ENCODE measurements at regions not wholly inside any gene's neighbourhood (a gene's known extent, or its start where the extent isn't known, plus 50 kb on each side); places are given as distances from the start of the nearest gene placed in this dataset.

GRCh38 chr2:106685180-106685897 is 198.2 kb downstream of the CD8B2 start:
- no peaks in the 10 kb centered on the region for H3K4me1 ChIP-seq (ENCODE audit: control insufficient read depth, insufficient read depth, low read length)
- H3K36me3 ChIP-seq (ENCODE audit: control insufficient read depth, insufficient read depth, low read length) = no peaks in the 10 kb centered on the region
- no peak overlapping the region for H3K4me3 ChIP-seq (ENCODE audit: low read depth, low read length)
- H3K9me3 ChIP-seq (ENCODE audit: control insufficient read depth, insufficient read depth, low read depth, low read length) = 0 out of 2 replicates have a peak, but pooled peaks cover 5% of the 10 kb centered on the region
- H3K27me3 ChIP-seq (ENCODE audit: control insufficient read depth, insufficient read depth, low read length) = no peaks in the 10 kb centered on the region
- no peak overlapping the region for H3K9ac ChIP-seq (ENCODE audit: low read length)
- no peak overlapping the region for H3K27ac ChIP-seq (ENCODE audit: low read depth, low read length)

- no peaks in the 10 kb centered on the region for H3K27me3 ChIP-seq (ENCODE audit: control insufficient read depth, insufficient read depth, low read length)
- H3K36me3 ChIP-seq (ENCODE audit: control insufficient read depth, insufficient read depth, low read length) = no peaks in the 10 kb centered on the region
- 0 out of 2 replicates have a peak, but pooled peaks cover 5% of the 10 kb centered on the region for H3K9me3 ChIP-seq (ENCODE audit: control insufficient read depth, insufficient read depth, low read depth, low read length)
- no peak overlapping the region for H3K4me3 ChIP-seq (ENCODE audit: low read depth, low read length)
- H3K27ac ChIP-seq (ENCODE audit: low read depth, low read length) = no peak overlapping the region
- H3K9ac ChIP-seq (ENCODE audit: low read length) = no peak overlapping the region
- no peaks in the 10 kb centered on the region for H3K4me1 ChIP-seq (ENCODE audit: control insufficient read depth, insufficient read depth, low read length)
Observed at GRCh38 chr2:106686814-106687213, 199.2 kb downstream of the ST6GAL2 start.

GRCh38 chr2:106694964-106695470 is 190.9 kb downstream of the ST6GAL2 start:
- no peak overlapping the region for H3K9ac ChIP-seq (ENCODE audit: low read length)
- no peak overlapping the region for H3K27ac ChIP-seq (ENCODE audit: low read depth, low read length)
- H3K9me3 ChIP-seq (ENCODE audit: control insufficient read depth, insufficient read depth, low read depth, low read length) = no peaks in the 10 kb centered on the region
- H3K4me3 ChIP-seq (ENCODE audit: low read depth, low read length) = no peak overlapping the region
- no peaks in the 10 kb centered on the region for H3K27me3 ChIP-seq (ENCODE audit: control insufficient read depth, insufficient read depth, low read length)
- H3K36me3 ChIP-seq (ENCODE audit: control insufficient read depth, insufficient read depth, low read length) = no peaks in the 10 kb centered on the region
- H3K4me1 ChIP-seq (ENCODE audit: control insufficient read depth, insufficient read depth, low read length) = no peaks in the 10 kb centered on the region

- Histone ChIP-seq H3K4me3 (ENCODE audit: low read depth, low read length) (no peak overlapping the region), H3K4me1 (ENCODE audit: control insufficient read depth, insufficient read depth, low read length) (no peaks in the 10 kb centered on the region), H3K36me3 (ENCODE audit: control insufficient read depth, insufficient read depth, low read length) (no peaks in the 10 kb centered on the region), H3K9me3 (ENCODE audit: control insufficient read depth, insufficient read depth, low read depth, low read length) (no peaks in the 10 kb centered on the region), H3K27me3 (ENCODE audit: control insufficient read depth, insufficient read depth, low read length) (no peaks in the 10 kb centered on the region), H3K9ac (ENCODE audit: low read length) (no peak overlapping the region), H3K27ac (ENCODE audit: low read depth, low read length) (no peak overlapping the region)
Observed at GRCh38 chr2:106695919-106696318, 190.0 kb downstream of the ST6GAL2 start.

- Histone ChIP-seq H3K27ac (ENCODE audit: low read depth, low read length) (no peak overlapping the region), H3K4me3 (ENCODE audit: low read depth, low read length) (no peak overlapping the region), H3K36me3 (ENCODE audit: control insufficient read depth, insufficient read depth, low read length) (no peaks in the 10 kb centered on the region), H3K4me1 (ENCODE audit: control insufficient read depth, insufficient read depth, low read length) (no peaks in the 10 kb centered on the region), H3K9ac (ENCODE audit: low read length) (no peak overlapping the region), H3K27me3 (ENCODE audit: control insufficient read depth, insufficient read depth, low read length) (no peaks in the 10 kb centered on the region), H3K9me3 (ENCODE audit: control insufficient read depth, insufficient read depth, low read depth, low read length) (no peaks in the 10 kb centered on the region)
Observed at GRCh38 chr2:106700616-106701015, 185.4 kb downstream of the ST6GAL2 start.

- Histone ChIP-seq H3K4me3 (ENCODE audit: low read depth, low read length) (no peak overlapping the region), H3K27ac (ENCODE audit: low read depth, low read length) (no peak overlapping the region), H3K27me3 (ENCODE audit: control insufficient read depth, insufficient read depth, low read length) (no peaks in the 10 kb centered on the region), H3K4me1 (ENCODE audit: control insufficient read depth, insufficient read depth, low read length) (no peaks in the 10 kb centered on the region), H3K9ac (ENCODE audit: low read length) (no peak overlapping the region), H3K36me3 (ENCODE audit: control insufficient read depth, insufficient read depth, low read length) (no peaks in the 10 kb centered on the region), H3K9me3 (ENCODE audit: control insufficient read depth, insufficient read depth, low read depth, low read length) (no peaks in the 10 kb centered on the region)
Observed at GRCh38 chr2:106701203-106702022, 184.6 kb downstream of the ST6GAL2 start.

- no peak overlapping the region for H3K9ac ChIP-seq (ENCODE audit: low read length)
- no peak overlapping the region for H3K27ac ChIP-seq (ENCODE audit: low read depth, low read length)
- H3K27me3 ChIP-seq (ENCODE audit: control insufficient read depth, insufficient read depth, low read length) = no peaks in the 10 kb centered on the region
- no peaks in the 10 kb centered on the region for H3K9me3 ChIP-seq (ENCODE audit: control insufficient read depth, insufficient read depth, low read depth, low read length)
- no peaks in the 10 kb centered on the region for H3K4me1 ChIP-seq (ENCODE audit: control insufficient read depth, insufficient read depth, low read length)
- H3K36me3 ChIP-seq (ENCODE audit: control insufficient read depth, insufficient read depth, low read length) = no peaks in the 10 kb centered on the region
- H3K4me3 ChIP-seq (ENCODE audit: low read depth, low read length) = no peak overlapping the region
Observed at GRCh38 chr2:106703161-106703560, 182.8 kb downstream of the ST6GAL2 start.

GRCh38 chr2:106704798-106705197 is 181.2 kb downstream of the ST6GAL2 start:
- no peak overlapping the region for H3K27ac ChIP-seq (ENCODE audit: low read depth, low read length)
- H3K4me1 ChIP-seq (ENCODE audit: control insufficient read depth, insufficient read depth, low read length) = no peaks in the 10 kb centered on the region
- H3K36me3 ChIP-seq (ENCODE audit: control insufficient read depth, insufficient read depth, low read length) = no peaks in the 10 kb centered on the region
- no peak overlapping the region for H3K4me3 ChIP-seq (ENCODE audit: low read depth, low read length)
- no peaks in the 10 kb centered on the region for H3K9me3 ChIP-seq (ENCODE audit: control insufficient read depth, insufficient read depth, low read depth, low read length)
- no peak overlapping the region for H3K9ac ChIP-seq (ENCODE audit: low read length)
- H3K27me3 ChIP-seq (ENCODE audit: control insufficient read depth, insufficient read depth, low read length) = no peaks in the 10 kb centered on the region

- Histone ChIP-seq H3K27ac (ENCODE audit: low read depth, low read length) (no peak overlapping the region), H3K27me3 (ENCODE audit: control insufficient read depth, insufficient read depth, low read length) (no peaks in the 10 kb centered on the region), H3K4me1 (ENCODE audit: control insufficient read depth, insufficient read depth, low read length) (no peaks in the 10 kb centered on the region), H3K36me3 (ENCODE audit: control insufficient read depth, insufficient read depth, low read length) (no peaks in the 10 kb centered on the region), H3K9ac (ENCODE audit: low read length) (no peak overlapping the region), H3K4me3 (ENCODE audit: low read depth, low read length) (no peak overlapping the region), H3K9me3 (ENCODE audit: control insufficient read depth, insufficient read depth, low read depth, low read length) (peaks cover 2% of the 10 kb centered on the region; the same call in 1 of the 2 replicates)
Observed at GRCh38 chr2:106705877-106706276, 180.1 kb downstream of the ST6GAL2 start.

GRCh38 chr2:106706283-106706682 is 179.7 kb downstream of the ST6GAL2 start:
- Histone ChIP-seq H3K27me3 (ENCODE audit: control insufficient read depth, insufficient read depth, low read length) (no peaks in the 10 kb centered on the region), H3K9ac (ENCODE audit: low read length) (no peak overlapping the region), H3K4me1 (ENCODE audit: control insufficient read depth, insufficient read depth, low read length) (no peaks in the 10 kb centered on the region), H3K9me3 (ENCODE audit: control insufficient read depth, insufficient read depth, low read depth, low read length) (peaks cover 6% of the 10 kb centered on the region; the same call in 1 of the 2 replicates), H3K36me3 (ENCODE audit: control insufficient read depth, insufficient read depth, low read length) (no peaks in the 10 kb centered on the region), H3K4me3 (ENCODE audit: low read depth, low read length) (no peak overlapping the region), H3K27ac (ENCODE audit: low read depth, low read length) (no peak overlapping the region)

GRCh38 chr2:106708209-106708608 is 177.8 kb downstream of the ST6GAL2 start:
- Histone ChIP-seq H3K27ac (ENCODE audit: low read depth, low read length) (no peak overlapping the region), H3K27me3 (ENCODE audit: control insufficient read depth, insufficient read depth, low read length) (no peaks in the 10 kb centered on the region), H3K4me3 (ENCODE audit: low read depth, low read length) (no peak overlapping the region), H3K36me3 (ENCODE audit: control insufficient read depth, insufficient read depth, low read length) (no peaks in the 10 kb centered on the region), H3K9me3 (ENCODE audit: control insufficient read depth, insufficient read depth, low read depth, low read length) (peaks cover 23% of the 10 kb centered on the region), H3K9ac (ENCODE audit: low read length) (no peak overlapping the region), H3K4me1 (ENCODE audit: control insufficient read depth, insufficient read depth, low read length) (no peaks in the 10 kb centered on the region)
